ENCODE measurements at regions not wholly inside any gene's neighbourhood (a gene's known extent, or its start where the extent isn't known, plus 50 kb on each side); places are given as distances from the start of the nearest gene placed in this dataset.

GRCh38 chr12:107494331-107494730 lies 191.3 kb upstream of the PWP1 start (continued):
- TF ChIP-seq EZH2 (IDR thresholded peaks at IDR 0.05; ENCODE audit: low read depth, low read length, severe bottlenecking) (no peak), SRF (IDR thresholded peaks at IDR 0.05; ENCODE audit: low read depth, low read length) (no peak), RXRA (IDR thresholded peaks at IDR 0.05; ENCODE audit: insufficient read depth, low read depth, low read length) (no peak), ASH2L (IDR thresholded peaks at IDR 0.05; ENCODE audit: low read length) (no peak)

Measured in H1 (cell line).